Activated CD4-positive, alpha-beta T cell treated with anti-CD3 and anti-CD28 coated beads, Interleukin-2, amount 10 ng/mL, durations not matched to agents 7 days and 5 days (primary cell): ENCODE measurements at regions not wholly inside any gene's neighbourhood (a gene's known extent, or its start where the extent isn't known, plus 50 kb on each side); places are given as distances from the start of the nearest gene placed in this dataset.
"Not testable (repeated sequence)": the region's sequence is repeated elsewhere in the genome, so short reads cannot be mapped to it uniquely, and the experiment has no call there.

Experiments
- CTCF ChIA-PET: fragments of 350-600 bp; sonication (Branson Sonifier 250); formaldehyde crosslinking; loops from one replicate; lab custom pipeline; 2021; ENCODE audit warnings: antibody characterized with exemption; lab: Charles Lee
- POLR2A ChIA-PET: fragments of 350-600 bp; sonication (Branson Sonifier 250); formaldehyde crosslinking; loops from one replicate; lab custom pipeline; 2021; ENCODE audit warnings: antibody characterized with exemption; lab: Charles Lee
- DNase-seq: peaks from one replicate; pipeline ENCODE4 v3.0.0-alpha.2; 2020
- H3K27ac Mint-ChIP-seq: one replicate; pipeline ENCODE4 v1.8.0; 2021; ENCODE audit warnings: mild to moderate bottlenecking, moderate library complexity, mixed read lengths
- H3K27me3 Mint-ChIP-seq: one replicate; pipeline ENCODE4 v1.8.0; 2021; ENCODE audit warnings: mixed read lengths
- H3K36me3 Mint-ChIP-seq: one replicate; pipeline ENCODE4 v1.8.0; 2021; ENCODE audit warnings: low read depth, mixed read lengths
- H3K4me1 Mint-ChIP-seq: one replicate; pipeline ENCODE4 v1.8.0; 2021; ENCODE audit warnings: mixed read lengths
- H3K4me3 Mint-ChIP-seq: one replicate; pipeline ENCODE4 v1.8.0; 2021; ENCODE audit warnings: mild to moderate bottlenecking, moderate library complexity, mixed read lengths
- H3K9me3 Mint-ChIP-seq: one replicate; pipeline ENCODE4 v1.8.0; 2021; ENCODE audit warnings: mixed read lengths

- H3K9me3 Mint-ChIP-seq: peaks cover 5% of the 10 kb centered on the region
- H3K4me1 Mint-ChIP-seq: no peaks in the 10 kb centered on the region
- H3K4me3 Mint-ChIP-seq: no peak overlapping the region
- ChIA-PET CTCF (no interaction called here), POLR2A (no interaction called here)
- H3K27ac Mint-ChIP-seq: no peak overlapping the region
- no peak for DNase-seq
- H3K36me3 Mint-ChIP-seq: no peaks in the 10 kb centered on the region
- no peaks in the 10 kb centered on the region for H3K27me3 Mint-ChIP-seq
Measured at GRCh38 chrX:115896362-115896761, 274.2 kb upstream of the AGTR2 start.

GRCh38 chrX:115897956-115898355 lies 272.6 kb upstream of the AGTR2 start:
- ChIA-PET CTCF (no interaction called here), POLR2A (no interaction called here)
- H3K27ac Mint-ChIP-seq: no peak overlapping the region
- H3K9me3 Mint-ChIP-seq: peaks cover 5% of the 10 kb centered on the region
- H3K36me3 Mint-ChIP-seq: no peaks in the 10 kb centered on the region
- no peak overlapping the region for H3K4me3 Mint-ChIP-seq
- H3K4me1 Mint-ChIP-seq: no peaks in the 10 kb centered on the region
- no peak for DNase-seq
- no peaks in the 10 kb centered on the region for H3K27me3 Mint-ChIP-seq

GRCh38 chrX:115898382-115899001 lies 272.1 kb upstream of the AGTR2 start:
- no peak overlapping the region for H3K27ac Mint-ChIP-seq
- ChIA-PET POLR2A (no interaction called here), CTCF (no interaction called here)
- H3K4me1 Mint-ChIP-seq: no peaks in the 10 kb centered on the region
- H3K9me3 Mint-ChIP-seq: peaks cover 5% of the 10 kb centered on the region
- H3K4me3 Mint-ChIP-seq: no peak overlapping the region
- no peaks in the 10 kb centered on the region for H3K36me3 Mint-ChIP-seq
- DNase-seq: no peak
- H3K27me3 Mint-ChIP-seq: no peaks in the 10 kb centered on the region

- Mint-ChIP-seq H3K4me3 (no peak overlapping the region), H3K36me3 (no peaks in the 10 kb centered on the region), H3K9me3 (peaks cover 5% of the 10 kb centered on the region), H3K27me3 (no peaks in the 10 kb centered on the region), H3K27ac (no peak overlapping the region), H3K4me1 (no peaks in the 10 kb centered on the region)
- ChIA-PET CTCF (no interaction called here), POLR2A (no interaction called here)
- no peak for DNase-seq
Measured at GRCh38 chrX:115900425-115900824, 270.1 kb upstream of the AGTR2 start.

- H3K4me1 Mint-ChIP-seq: no peaks in the 10 kb centered on the region
- H3K9me3 Mint-ChIP-seq: peaks cover 5% of the 10 kb centered on the region
- CTCF ChIA-PET: no interaction called here
- DNase-seq: no peak
- H3K27me3 Mint-ChIP-seq: no peaks in the 10 kb centered on the region
- no peak overlapping the region for H3K27ac Mint-ChIP-seq
- no peaks in the 10 kb centered on the region for H3K36me3 Mint-ChIP-seq
- POLR2A ChIA-PET: no interaction called here
- H3K4me3 Mint-ChIP-seq: no peak overlapping the region
Measured at GRCh38 chrX:115901241-115901640, 269.3 kb upstream of the AGTR2 start.

- no peaks in the 10 kb centered on the region for H3K27me3 Mint-ChIP-seq
- CTCF ChIA-PET: interaction anchor here (0.7 to 0.9 kb wide), 2 partner anchors 9 to 38 kb away, joined by 3 read pairs; no protein-coding TSS in a partner anchor
- no peak for DNase-seq
- H3K36me3 Mint-ChIP-seq: no peaks in the 10 kb centered on the region
- POLR2A ChIA-PET: no interaction called here
- H3K4me3 Mint-ChIP-seq: no peak overlapping the region
- H3K9me3 Mint-ChIP-seq: peaks cover 2% of the 10 kb centered on the region
- H3K4me1 Mint-ChIP-seq: no peaks in the 10 kb centered on the region
- H3K27ac Mint-ChIP-seq: no peak overlapping the region
Measured at GRCh38 chrX:115902995-115903394, 267.5 kb upstream of the AGTR2 start.

GRCh38 chrX:115906276-115906675 lies 264.3 kb upstream of the AGTR2 start:
- Mint-ChIP-seq H3K27me3 (no peaks in the 10 kb centered on the region), H3K4me1 (no peaks in the 10 kb centered on the region), H3K36me3 (no peaks in the 10 kb centered on the region), H3K27ac (no peak overlapping the region), H3K9me3 (peaks cover 2% of the 10 kb centered on the region), H3K4me3 (no peak overlapping the region)
- POLR2A ChIA-PET: no interaction called here
- CTCF ChIA-PET: no interaction called here
- DNase-seq: no peak

GRCh38 chrX:115906881-115907280 lies 263.7 kb upstream of the AGTR2 start:
- H3K27me3 Mint-ChIP-seq: no peaks in the 10 kb centered on the region
- no peak overlapping the region for H3K27ac Mint-ChIP-seq
- no peaks in the 10 kb centered on the region for H3K4me1 Mint-ChIP-seq
- H3K36me3 Mint-ChIP-seq: no peaks in the 10 kb centered on the region
- POLR2A ChIA-PET: no interaction called here
- H3K4me3 Mint-ChIP-seq: no peak overlapping the region
- DNase-seq: no peak
- CTCF ChIA-PET: no interaction called here
- H3K9me3 Mint-ChIP-seq: no peaks in the 10 kb centered on the region

GRCh38 chrX:115909017-115909416 lies 261.5 kb upstream of the AGTR2 start:
- Mint-ChIP-seq H3K4me1 (no peaks in the 10 kb centered on the region), H3K27ac (no peak overlapping the region)
- CTCF ChIA-PET: interaction anchor here (1.4 kb wide), 1 partner anchor 33 kb away, joined by 4 read pairs; no protein-coding TSS in a partner anchor

GRCh38 chrX:115911967-115912366 lies 258.6 kb upstream of the AGTR2 start:
- CTCF ChIA-PET: interaction anchor here (0.8 kb wide), 1 partner anchor 9 kb away, joined by 3 read pairs; no protein-coding TSS in a partner anchor
- H3K4me1 Mint-ChIP-seq: no peaks in the 10 kb centered on the region

More at GRCh38 chrX:115909017-115909416, 261.5 kb upstream of the AGTR2 start:
- POLR2A ChIA-PET: no interaction called here
- DNase-seq: no peak
- no peaks in the 10 kb centered on the region for H3K9me3 Mint-ChIP-seq
- H3K36me3 Mint-ChIP-seq: no peaks in the 10 kb centered on the region
- H3K27me3 Mint-ChIP-seq: no peaks in the 10 kb centered on the region
- no peak overlapping the region for H3K4me3 Mint-ChIP-seq

GRCh38 chrX:115912372-115912897 lies 258.1 kb upstream of the AGTR2 start:
- Mint-ChIP-seq H3K4me1 (no peaks in the 10 kb centered on the region), H3K36me3 (no peaks in the 10 kb centered on the region), H3K27ac (no peak overlapping the region), H3K9me3 (no peaks in the 10 kb centered on the region), H3K27me3 (no peaks in the 10 kb centered on the region), H3K4me3 (no peak overlapping the region)
- no peak for DNase-seq
- POLR2A ChIA-PET: no interaction called here
- CTCF ChIA-PET: no interaction called here

More at GRCh38 chrX:115911967-115912366, 258.6 kb upstream of the AGTR2 start:
- Mint-ChIP-seq H3K4me3 (no peak overlapping the region), H3K27ac (no peak overlapping the region), H3K27me3 (no peaks in the 10 kb centered on the region), H3K9me3 (no peaks in the 10 kb centered on the region), H3K36me3 (no peaks in the 10 kb centered on the region)
- POLR2A ChIA-PET: no interaction called here
- no peak for DNase-seq

- CTCF ChIA-PET: no interaction called here
- POLR2A ChIA-PET: no interaction called here
- Mint-ChIP-seq H3K9me3 (no peaks in the 10 kb centered on the region), H3K27me3 (no peaks in the 10 kb centered on the region), H3K4me1 (no peaks in the 10 kb centered on the region), H3K36me3 (no peaks in the 10 kb centered on the region), H3K27ac (no peak overlapping the region), H3K4me3 (no peak overlapping the region)
- no peak for DNase-seq
Measured at GRCh38 chrX:115913575-115913974, 257.0 kb upstream of the AGTR2 start.

- H3K27me3 Mint-ChIP-seq, POLR2A ChIA-PET, H3K36me3 Mint-ChIP-seq, H3K9me3 Mint-ChIP-seq, H3K4me1 Mint-ChIP-seq, CTCF ChIA-PET, DNase-seq, H3K27ac Mint-ChIP-seq, H3K4me3 Mint-ChIP-seq: not testable (repeated sequence)
Measured at GRCh38 chrX:115915625-115916024, 254.9 kb upstream of the AGTR2 start.

- H3K27ac Mint-ChIP-seq: no peak overlapping the region
- no peaks in the 10 kb centered on the region for H3K4me1 Mint-ChIP-seq
- no peak overlapping the region for H3K4me3 Mint-ChIP-seq
- POLR2A ChIA-PET: no interaction called here
- no peaks in the 10 kb centered on the region for H3K36me3 Mint-ChIP-seq
- DNase-seq: no peak
- H3K27me3 Mint-ChIP-seq: no peaks in the 10 kb centered on the region
- peaks cover 4% of the 10 kb centered on the region for H3K9me3 Mint-ChIP-seq
- CTCF ChIA-PET: no interaction called here
Measured at GRCh38 chrX:115929480-115929879, 241.1 kb upstream of the AGTR2 start.
